K562 (cell line): ENCODE measurements at regions not wholly inside any gene's neighbourhood (a gene's known extent, or its start where the extent isn't known, plus 50 kb on each side); places are given as distances from the start of the nearest gene placed in this dataset.

Experiments used
- BRD4 ChIP-seq: fragments of 200-600 bp; sonication (generic); IDR thresholded peaks from 2 replicates; pipeline ENCODE4 v1.6.1; 2017; ENCODE audit warnings: inconsistent platforms
- COPS2 ChIP-seq: fragments of 450-650 bp; conservative IDR thresholded peaks from 2 replicates; pipeline ENCODE4 v1.6.1; 2016; ENCODE audit warnings: mild to moderate bottlenecking, moderate library complexity
- GATA2 ChIP-seq: sonication (generic); formaldehyde crosslinking; IDR thresholded peaks from 2 replicates; pipeline ENCODE4 v1.4.0; 2020; ENCODE audit warnings: mild to moderate bottlenecking, missing genetic modification reagents
- HMG20B ChIP-seq: fragments of 250-450 bp; sonication (Bioruptor Pico); IDR thresholded peaks from 2 replicates; pipeline ENCODE4 v1.5.0; 2021; ENCODE audit warnings: mild to moderate bottlenecking
- NFIX ChIP-seq: fragments of 250-450 bp; sonication (Bioruptor Pico); IDR thresholded peaks from 2 replicates; pipeline ENCODE4 v1.4.0; 2020; ENCODE audit warnings: low read depth, mild to moderate bottlenecking, moderate library complexity
- PYGO2 ChIP-seq: fragments of 450-650 bp; IDR thresholded peaks from 2 replicates; pipeline ENCODE4 v1.6.1; 2016; ENCODE audit warnings: mild to moderate bottlenecking, missing genetic modification characterization, moderate library complexity, missing compliant biosample characterization
- SETDB1 ChIP-seq: IDR thresholded peaks from one replicate; pipeline ENCODE4 v1.6.1; 2012; ENCODE audit warnings: low read length, control low read depth, inconsistent platforms
- SMAD3 ChIP-seq: fragments of 450-650 bp; formaldehyde crosslinking; conservative IDR thresholded peaks from 2 replicates; pipeline ENCODE4 v1.4.0; 2020; ENCODE audit warnings: mild to moderate bottlenecking
- SMARCE1 ChIP-seq: fragments of 450-650 bp; IDR thresholded peaks from 2 replicates; pipeline ENCODE4 v1.7.1; 2016; ENCODE audit warnings: mild to moderate bottlenecking
- TBP ChIP-seq: optimal IDR thresholded peaks from 2 replicates; pipeline ENCODE3; 2011; ENCODE audit warnings: low read depth, low read length, improper control_type of control experiment
- YBX1 ChIP-seq: fragments of 450-650 bp; IDR thresholded peaks from 2 replicates; pipeline ENCODE4 v1.7.1; 2016; ENCODE audit warnings: mild to moderate bottlenecking
- ZBTB8A ChIP-seq: fragments of 450-650 bp; IDR thresholded peaks from 2 replicates; pipeline ENCODE4 v1.6.1; 2018; ENCODE audit warnings: mild to moderate bottlenecking, moderate library complexity; ENCODE audit not compliant: partially characterized antibody
- ZC3H11A ChIP-seq: IDR thresholded peaks from 2 replicates; pipeline ENCODE4 v1.6.1; 2012; ENCODE audit warnings: low read depth, low read length, improper control_type of control experiment
- ZNF165 ChIP-seq: fragments of 250-450 bp; sonication (Bioruptor Pico); IDR thresholded peaks from 2 replicates; pipeline ENCODE4 v1.4.0; 2020; ENCODE audit warnings: borderline replicate concordance
- ZNF197 ChIP-seq: fragments of 200-800 bp; sonication (Bioruptor generic); IDR thresholded peaks from 2 replicates; pipeline ENCODE4 v1.6.1; 2016; ENCODE audit warnings: low read depth, missing genetic modification characterization, missing compliant biosample characterization
- ZNF316 ChIP-seq: fragments of 450-650 bp; IDR thresholded peaks from 2 replicates; pipeline ENCODE4 v1.6.1; 2016
- ZNF644 ChIP-seq: fragments of 200-800 bp; sonication (Bioruptor generic); IDR thresholded peaks from 2 replicates; pipeline ENCODE4 v1.6.1; 2016; ENCODE audit warnings: low read depth, missing genetic modification characterization, missing compliant biosample characterization
- ZNF79 ChIP-seq: fragments of 250-450 bp; sonication (Bioruptor Pico); IDR thresholded peaks from 2 replicates; pipeline ENCODE4 v1.4.0; 2020; ENCODE audit warnings: low read depth, mild to moderate bottlenecking, moderate library complexity
- ZSCAN32 ChIP-seq: fragments of 450-650 bp; formaldehyde crosslinking; IDR thresholded peaks from 2 replicates; pipeline ENCODE4 v1.4.0; 2020; ENCODE audit warnings: mild to moderate bottlenecking, moderate library complexity
- TF ChIP-seq, protein P1 (sequence below): sonication (generic); formaldehyde crosslinking; IDR thresholded peaks from 2 replicates; pipeline ENCODE4 v1.8.0; 2022; ENCODE audit warnings: mild to moderate bottlenecking, low read depth, missing genetic modification reagents
- TF ChIP-seq, protein P2 (sequence below): sonication (generic); formaldehyde crosslinking; IDR thresholded peaks from 2 replicates; pipeline ENCODE4 v1.8.0; 2022; ENCODE audit warnings: mild to moderate bottlenecking, missing genetic modification reagents
- TF ChIP-seq, protein P3 (sequence below): fragments of 200-800 bp; sonication (Bioruptor generic); IDR thresholded peaks from 2 replicates; pipeline ENCODE4 v1.6.1; 2016; ENCODE audit warnings: missing genetic modification characterization, missing compliant biosample characterization

DNA sequence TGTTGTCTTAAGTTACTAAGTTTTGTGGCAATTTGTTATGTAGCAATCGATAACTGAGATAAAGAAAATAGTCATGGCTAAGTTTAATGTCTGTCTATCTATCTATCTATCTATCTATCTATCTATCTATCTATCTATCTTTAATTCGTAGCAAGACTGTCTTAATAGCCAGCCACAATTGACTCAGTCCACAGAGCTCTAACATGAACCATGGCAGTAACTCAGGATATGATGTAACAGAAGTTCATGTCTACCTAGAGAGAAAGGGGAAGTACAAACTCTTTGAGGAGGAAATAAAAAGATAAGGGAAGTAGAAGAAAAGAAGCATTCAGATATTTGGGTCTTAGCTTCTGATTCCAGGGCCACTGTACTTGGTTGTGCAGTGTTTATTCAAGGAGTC, 61.5 kb upstream of the FNDC3B start (continued):
- no peak; the same call in 1 of the 2 replicates for TF ChIP-seq ZNF197 (CRISPR knock-in tag)
- no peak for TF ChIP-seq TBP
- 0 out of 2 replicates have a peak, but pooled peaks have one; percentile 63 for TF ChIP-seq ZNF644 (tag)
- TF ChIP-seq NFIX (CRISPR knock-in tag), result no peak
- no peak for TF ChIP-seq YBX1
- no peak for TF ChIP-seq ZSCAN32 (CRISPR knock-in tag)
- TF ChIP-seq PYGO2 (tag), result no peak
- no peak for TF ChIP-seq ZC3H11A
- TF ChIP-seq SETDB1, result no peak
- TF ChIP-seq GATA2, result peak; percentile 58
- TF ChIP-seq, protein P1, sequence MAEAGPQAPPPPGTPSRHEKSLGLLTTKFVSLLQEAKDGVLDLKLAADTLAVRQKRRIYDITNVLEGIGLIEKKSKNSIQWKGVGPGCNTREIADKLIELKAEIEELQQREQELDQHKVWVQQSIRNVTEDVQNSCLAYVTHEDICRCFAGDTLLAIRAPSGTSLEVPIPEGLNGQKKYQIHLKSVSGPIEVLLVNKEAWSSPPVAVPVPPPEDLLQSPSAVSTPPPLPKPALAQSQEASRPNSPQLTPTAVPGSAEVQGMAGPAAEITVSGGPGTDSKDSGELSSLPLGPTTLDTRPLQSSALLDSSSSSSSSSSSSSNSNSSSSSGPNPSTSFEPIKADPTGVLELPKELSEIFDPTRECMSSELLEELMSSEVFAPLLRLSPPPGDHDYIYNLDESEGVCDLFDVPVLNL (CRISPR knock-in tag), result no peak
- TF ChIP-seq COPS2, result no peak
- peak; percentile 75; the same call in 1 of the 2 replicates for TF ChIP-seq SMAD3 (CRISPR knock-in tag)
- TF ChIP-seq ZNF316, result no peak
- TF ChIP-seq ZNF79 (CRISPR knock-in tag), result no peak
- TF ChIP-seq, protein P2, sequence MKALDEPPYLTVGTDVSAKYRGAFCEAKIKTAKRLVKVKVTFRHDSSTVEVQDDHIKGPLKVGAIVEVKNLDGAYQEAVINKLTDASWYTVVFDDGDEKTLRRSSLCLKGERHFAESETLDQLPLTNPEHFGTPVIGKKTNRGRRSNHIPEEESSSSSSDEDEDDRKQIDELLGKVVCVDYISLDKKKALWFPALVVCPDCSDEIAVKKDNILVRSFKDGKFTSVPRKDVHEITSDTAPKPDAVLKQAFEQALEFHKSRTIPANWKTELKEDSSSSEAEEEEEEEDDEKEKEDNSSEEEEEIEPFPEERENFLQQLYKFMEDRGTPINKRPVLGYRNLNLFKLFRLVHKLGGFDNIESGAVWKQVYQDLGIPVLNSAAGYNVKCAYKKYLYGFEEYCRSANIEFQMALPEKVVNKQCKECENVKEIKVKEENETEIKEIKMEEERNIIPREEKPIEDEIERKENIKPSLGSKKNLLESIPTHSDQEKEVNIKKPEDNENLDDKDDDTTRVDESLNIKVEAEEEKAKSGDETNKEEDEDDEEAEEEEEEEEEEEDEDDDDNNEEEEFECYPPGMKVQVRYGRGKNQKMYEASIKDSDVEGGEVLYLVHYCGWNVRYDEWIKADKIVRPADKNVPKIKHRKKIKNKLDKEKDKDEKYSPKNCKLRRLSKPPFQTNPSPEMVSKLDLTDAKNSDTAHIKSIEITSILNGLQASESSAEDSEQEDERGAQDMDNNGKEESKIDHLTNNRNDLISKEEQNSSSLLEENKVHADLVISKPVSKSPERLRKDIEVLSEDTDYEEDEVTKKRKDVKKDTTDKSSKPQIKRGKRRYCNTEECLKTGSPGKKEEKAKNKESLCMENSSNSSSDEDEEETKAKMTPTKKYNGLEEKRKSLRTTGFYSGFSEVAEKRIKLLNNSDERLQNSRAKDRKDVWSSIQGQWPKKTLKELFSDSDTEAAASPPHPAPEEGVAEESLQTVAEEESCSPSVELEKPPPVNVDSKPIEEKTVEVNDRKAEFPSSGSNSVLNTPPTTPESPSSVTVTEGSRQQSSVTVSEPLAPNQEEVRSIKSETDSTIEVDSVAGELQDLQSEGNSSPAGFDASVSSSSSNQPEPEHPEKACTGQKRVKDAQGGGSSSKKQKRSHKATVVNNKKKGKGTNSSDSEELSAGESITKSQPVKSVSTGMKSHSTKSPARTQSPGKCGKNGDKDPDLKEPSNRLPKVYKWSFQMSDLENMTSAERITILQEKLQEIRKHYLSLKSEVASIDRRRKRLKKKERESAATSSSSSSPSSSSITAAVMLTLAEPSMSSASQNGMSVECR (CRISPR knock-in tag), result no peak
- TF ChIP-seq, protein P3, sequence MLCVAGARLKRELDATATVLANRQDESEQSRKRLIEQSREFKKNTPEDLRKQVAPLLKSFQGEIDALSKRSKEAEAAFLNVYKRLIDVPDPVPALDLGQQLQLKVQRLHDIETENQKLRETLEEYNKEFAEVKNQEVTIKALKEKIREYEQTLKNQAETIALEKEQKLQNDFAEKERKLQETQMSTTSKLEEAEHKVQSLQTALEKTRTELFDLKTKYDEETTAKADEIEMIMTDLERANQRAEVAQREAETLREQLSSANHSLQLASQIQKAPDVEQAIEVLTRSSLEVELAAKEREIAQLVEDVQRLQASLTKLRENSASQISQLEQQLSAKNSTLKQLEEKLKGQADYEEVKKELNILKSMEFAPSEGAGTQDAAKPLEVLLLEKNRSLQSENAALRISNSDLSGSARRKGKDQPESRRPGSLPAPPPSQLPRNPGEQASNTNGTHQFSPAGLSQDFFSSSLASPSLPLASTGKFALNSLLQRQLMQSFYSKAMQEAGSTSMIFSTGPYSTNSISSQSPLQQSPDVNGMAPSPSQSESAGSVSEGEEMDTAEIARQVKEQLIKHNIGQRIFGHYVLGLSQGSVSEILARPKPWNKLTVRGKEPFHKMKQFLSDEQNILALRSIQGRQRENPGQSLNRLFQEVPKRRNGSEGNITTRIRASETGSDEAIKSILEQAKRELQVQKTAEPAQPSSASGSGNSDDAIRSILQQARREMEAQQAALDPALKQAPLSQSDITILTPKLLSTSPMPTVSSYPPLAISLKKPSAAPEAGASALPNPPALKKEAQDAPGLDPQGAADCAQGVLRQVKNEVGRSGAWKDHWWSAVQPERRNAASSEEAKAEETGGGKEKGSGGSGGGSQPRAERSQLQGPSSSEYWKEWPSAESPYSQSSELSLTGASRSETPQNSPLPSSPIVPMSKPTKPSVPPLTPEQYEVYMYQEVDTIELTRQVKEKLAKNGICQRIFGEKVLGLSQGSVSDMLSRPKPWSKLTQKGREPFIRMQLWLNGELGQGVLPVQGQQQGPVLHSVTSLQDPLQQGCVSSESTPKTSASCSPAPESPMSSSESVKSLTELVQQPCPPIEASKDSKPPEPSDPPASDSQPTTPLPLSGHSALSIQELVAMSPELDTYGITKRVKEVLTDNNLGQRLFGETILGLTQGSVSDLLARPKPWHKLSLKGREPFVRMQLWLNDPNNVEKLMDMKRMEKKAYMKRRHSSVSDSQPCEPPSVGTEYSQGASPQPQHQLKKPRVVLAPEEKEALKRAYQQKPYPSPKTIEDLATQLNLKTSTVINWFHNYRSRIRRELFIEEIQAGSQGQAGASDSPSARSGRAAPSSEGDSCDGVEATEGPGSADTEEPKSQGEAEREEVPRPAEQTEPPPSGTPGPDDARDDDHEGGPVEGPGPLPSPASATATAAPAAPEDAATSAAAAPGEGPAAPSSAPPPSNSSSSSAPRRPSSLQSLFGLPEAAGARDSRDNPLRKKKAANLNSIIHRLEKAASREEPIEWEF (CRISPR knock-in tag), result no peak
- peak; percentile 61; the same call in 1 of the 2 replicates for TF ChIP-seq SMARCE1
- TF ChIP-seq HMG20B (CRISPR knock-in tag), result no peak
- TF ChIP-seq BRD4, result peak; percentile 60; the same call in 1 of the 2 replicates
- TF ChIP-seq ZBTB8A, result no peak
- no peak for TF ChIP-seq ZNF165 (CRISPR knock-in tag)
